H1 (cell line): ENCODE measurements at regions not wholly inside any gene's neighbourhood (a gene's known extent, or its start where the extent isn't known, plus 50 kb on each side); places are given as distances from the start of the nearest gene placed in this dataset.

Experiments
- BACH1 ChIP-seq: IDR thresholded peaks from 2 replicates; pipeline ENCODE4 v1.6.1; 2012; ENCODE audit warnings: low read length, improper control_type of control experiment
- BCL11A ChIP-seq, 2 experiments: IDR thresholded peaks; one replicate each; pipeline ENCODE4 v1.6.1; 2011; ENCODE audit warnings: low read depth in 2 of 2, low read length in 2 of 2, mild to moderate bottlenecking in 2 of 2
- CBX8 ChIP-seq: fragments of 300-800, 300-1000 bp; sonication (generic); IDR thresholded peaks from 2 replicates; pipeline ENCODE4 v1.7.1; 2016; ENCODE audit warnings: low read depth, low read length, borderline replicate concordance
- CHD2 ChIP-seq: IDR thresholded peaks from 2 replicates; pipeline ENCODE4 v1.6.1; 2012; ENCODE audit warnings: low read length, improper control_type of control experiment
- CHD7 ChIP-seq: fragments of 300-600 bp; sonication (generic); IDR thresholded peaks from 2 replicates; pipeline ENCODE4 v1.7.1; 2012; ENCODE audit warnings: low read length, moderate library complexity, mild to moderate bottlenecking, inconsistent platforms; ENCODE audit not compliant: insufficient replicate concordance
- GTF2F1 ChIP-seq: IDR thresholded peaks from 2 replicates; pipeline ENCODE4 v1.6.1; 2012; ENCODE audit warnings: low read depth, low read length, improper control_type of control experiment, borderline replicate concordance
- KDM1A ChIP-seq: fragments of 200-600, 300-600 bp; sonication (generic); IDR thresholded peaks from 2 replicates; pipeline ENCODE4 v1.7.1; 2016; ENCODE audit warnings: mild to moderate bottlenecking, low read length, borderline replicate concordance
- MAFK ChIP-seq: IDR thresholded peaks from 2 replicates; pipeline ENCODE4 v1.6.1; 2012; ENCODE audit warnings: low read depth, mild to moderate bottlenecking, improper control_type of control experiment, low read length
- POLR2AphosphoS5 ChIP-seq: IDR thresholded peaks from 2 replicates; pipeline ENCODE4 v1.6.1; 2011; ENCODE audit warnings: low read depth, low read length
- RAD21 ChIP-seq, 2 experiments: IDR thresholded peaks in 1 of 2; conservative IDR thresholded peaks in 1 of 2; 2 replicates each; pipeline ENCODE4 v1.6.1; 2011; ENCODE audit warnings: low read depth in 2 of 2, low read length in 2 of 2, improper control_type of control experiment in 1 of 2, inconsistent platforms in 1 of 2, mild to moderate bottlenecking in 1 of 2, moderate library complexity in 1 of 2
- RBBP5 ChIP-seq: IDR thresholded peaks from 2 replicates; pipeline ENCODE4 v1.7.1; 2012; ENCODE audit warnings: low read depth, mild to moderate bottlenecking, inconsistent platforms, low read length, moderate library complexity, borderline replicate concordance
- SUZ12 ChIP-seq: fragments of 200-600 bp; sonication (generic); IDR thresholded peaks from 2 replicates; pipeline ENCODE4 v1.6.1; 2012; ENCODE audit warnings: mild to moderate bottlenecking, inconsistent platforms, low read length, moderate library complexity, mixed read lengths

- no peak for TF ChIP-seq CHD7
- TF ChIP-seq RAD21 (IDR thresholded peaks at IDR 0.05 in 1 of 2, conservative IDR thresholded peaks at IDR 0.05 in 1 of 2; ENCODE audit: low read depth in 2 of 2, low read length in 2 of 2), result no peak
- TF ChIP-seq SUZ12, result no peak
- TF ChIP-seq RBBP5, result no peak
- no peak for TF ChIP-seq KDM1A
- no peak for TF ChIP-seq BCL11A (IDR thresholded peaks at IDR 0.05; ENCODE audit: low read depth in 2 of 2, low read length in 2 of 2)
- TF ChIP-seq MAFK, result no peak
- TF ChIP-seq POLR2AphosphoS5, result no peak
- TF ChIP-seq GTF2F1, result no peak
- no peak for TF ChIP-seq CHD2
- no peak for TF ChIP-seq CBX8
- no peak for TF ChIP-seq BACH1
Measured at GRCh38 chr2:38165698-38166097, 89.7 kb upstream of the CYP1B1 start (continued).
